M059J (cell line): ENCODE measurements at regions not wholly inside any gene's neighbourhood (a gene's known extent, or its start where the extent isn't known, plus 50 kb on each side); places are given as distances from the start of the nearest gene placed in this dataset.
"Not testable (repeated sequence)": the region's sequence is repeated elsewhere in the genome, so short reads cannot be mapped to it uniquely, and the experiment has no call there.

Experiments
- DNase-seq: peaks from one replicate; pipeline ENCODE4 v3.0.0-alpha.2; 2012; ENCODE audit warnings: low read depth

- DNase-seq: no peak
Measured at GRCh38 chr4:79663141-79663540, 255.1 kb upstream of the GK2 start.

GRCh38 chr4:79662651-79663050, 254.6 kb upstream of the GK2 start:
- DNase-seq: no peak

GRCh38 chr4:79661196-79661595, 253.2 kb upstream of the GK2 start:
- DNase-seq: no peak

- not testable (repeated sequence) for DNase-seq
Measured at GRCh38 chr4:79659308-79659870, 251.4 kb upstream of the GK2 start.

- no peak for DNase-seq
Measured at GRCh38 chr4:79657379-79657778, 249.4 kb upstream of the GK2 start.

GRCh38 chr4:79653871-79654270, 245.8 kb upstream of the GK2 start:
- no peak for DNase-seq

- DNase-seq: no peak
Measured at GRCh38 chr4:79652738-79653137, 244.7 kb upstream of the GK2 start.

GRCh38 chr4:79652232-79652631, 244.2 kb upstream of the GK2 start:
- no peak for DNase-seq

GRCh38 chr4:79651456-79651855, 243.4 kb upstream of the GK2 start:
- DNase-seq: no peak

GRCh38 chr4:79650794-79651431, 242.9 kb upstream of the GK2 start:
- no peak for DNase-seq

GRCh38 chr4:79650217-79650616, 242.2 kb upstream of the GK2 start:
- no peak for DNase-seq

- DNase-seq: no peak
Measured at GRCh38 chr4:79645942-79646341, 237.9 kb upstream of the GK2 start.

- DNase-seq: no peak
Measured at GRCh38 chr4:79638735-79639134, 230.7 kb upstream of the GK2 start.

- DNase-seq: no peak
Measured at GRCh38 chr4:79636991-79637390, 229.0 kb upstream of the GK2 start.

- no peak for DNase-seq
Measured at GRCh38 chr4:79634111-79634510, 226.1 kb upstream of the GK2 start.

- DNase-seq: no peak
Measured at GRCh38 chr4:79632114-79632513, 224.1 kb upstream of the GK2 start.

- DNase-seq: no peak
Measured at GRCh38 chr4:79626611-79627010, 218.6 kb upstream of the GK2 start.

GRCh38 chr4:79626101-79626500, 218.1 kb upstream of the GK2 start:
- DNase-seq: no peak

- no peak for DNase-seq
Measured at GRCh38 chr4:79625361-79625760, 217.3 kb upstream of the GK2 start.

- no peak for DNase-seq
Measured at GRCh38 chr4:79623021-79623870, 215.2 kb upstream of the GK2 start.

- DNase-seq: no peak
Measured at GRCh38 chr4:79621061-79621460, 213.0 kb upstream of the GK2 start.

- DNase-seq: no peak
Measured at GRCh38 chr4:79620617-79621016, 212.6 kb upstream of the GK2 start.

- DNase-seq: no peak
Measured at GRCh38 chr4:79613269-79613935, 205.4 kb upstream of the GK2 start.
